HL-60 (cell line): ENCODE measurements at regions not wholly inside any gene's neighbourhood (a gene's known extent, or its start where the extent isn't known, plus 50 kb on each side); places are given as distances from the start of the nearest gene placed in this dataset.

ENCODE experiments used
- DNase-seq, 2 experiments: peaks; one replicate each; pipeline ENCODE4 v3.0.0-alpha.2; 2010 to 2020; ENCODE audit warnings: low read depth in 1 of 2, low spot score in 1 of 2
- H3K27ac ChIP-seq: fragments of 250-450 bp; sonication (Bioruptor Pico); replicated peaks from 2 replicates; pipeline ENCODE4 v1.5.1; 2020; ENCODE audit warnings: mild to moderate bottlenecking, moderate library complexity
- H3K27me3 ChIP-seq: fragments of 250-450 bp; sonication (Bioruptor Pico); 2 replicates; pipeline ENCODE4 v1.5.1; 2021; ENCODE audit warnings: mild to moderate bottlenecking, moderate library complexity; ENCODE audit not compliant: insufficient read depth, poor library complexity, severe bottlenecking
- H3K4me3 ChIP-seq: replicated peaks from 2 replicates; pipeline ENCODE4 v1.5.1; 2011; ENCODE audit warnings: mild to moderate bottlenecking, control low read depth, low read length; ENCODE audit not compliant: insufficient read depth
- GABPA ChIP-seq: IDR thresholded peaks from 2 replicates; pipeline ENCODE4 v1.6.1; 2012; ENCODE audit warnings: low read depth
- POLR2AphosphoS5 ChIP-seq: IDR thresholded peaks from 2 replicates; pipeline ENCODE4 v1.6.1; 2012; ENCODE audit warnings: low read depth
- SPI1 ChIP-seq: IDR thresholded peaks from 2 replicates; pipeline ENCODE4 v1.6.1; 2012; ENCODE audit warnings: low read depth, mild to moderate bottlenecking, borderline replicate concordance
- TF ChIP-seq, protein P1 (sequence below): IDR thresholded peaks from 2 replicates; pipeline ENCODE4 v1.6.1; 2012; ENCODE audit warnings: low read depth; ENCODE audit not compliant: insufficient replicate concordance
- TF ChIP-seq, protein P2 (sequence below): IDR thresholded peaks from one replicate; pipeline ENCODE4 v1.5.1; 2011; ENCODE audit warnings: low read length, control low read depth, inconsistent platforms; ENCODE audit not compliant: insufficient read depth

GRCh38 chr4:58048491-58048890 is 938.3 kb upstream of the IGFBP7 start:
- Histone ChIP-seq H3K27me3 (no peaks in the 10 kb centered on the region), H3K4me3 (no peak overlapping the region), H3K27ac (no peak overlapping the region)
- TF ChIP-seq SPI1 (no peak), POLR2AphosphoS5 (no peak), GABPA (no peak)
- TF ChIP-seq, protein P1, sequence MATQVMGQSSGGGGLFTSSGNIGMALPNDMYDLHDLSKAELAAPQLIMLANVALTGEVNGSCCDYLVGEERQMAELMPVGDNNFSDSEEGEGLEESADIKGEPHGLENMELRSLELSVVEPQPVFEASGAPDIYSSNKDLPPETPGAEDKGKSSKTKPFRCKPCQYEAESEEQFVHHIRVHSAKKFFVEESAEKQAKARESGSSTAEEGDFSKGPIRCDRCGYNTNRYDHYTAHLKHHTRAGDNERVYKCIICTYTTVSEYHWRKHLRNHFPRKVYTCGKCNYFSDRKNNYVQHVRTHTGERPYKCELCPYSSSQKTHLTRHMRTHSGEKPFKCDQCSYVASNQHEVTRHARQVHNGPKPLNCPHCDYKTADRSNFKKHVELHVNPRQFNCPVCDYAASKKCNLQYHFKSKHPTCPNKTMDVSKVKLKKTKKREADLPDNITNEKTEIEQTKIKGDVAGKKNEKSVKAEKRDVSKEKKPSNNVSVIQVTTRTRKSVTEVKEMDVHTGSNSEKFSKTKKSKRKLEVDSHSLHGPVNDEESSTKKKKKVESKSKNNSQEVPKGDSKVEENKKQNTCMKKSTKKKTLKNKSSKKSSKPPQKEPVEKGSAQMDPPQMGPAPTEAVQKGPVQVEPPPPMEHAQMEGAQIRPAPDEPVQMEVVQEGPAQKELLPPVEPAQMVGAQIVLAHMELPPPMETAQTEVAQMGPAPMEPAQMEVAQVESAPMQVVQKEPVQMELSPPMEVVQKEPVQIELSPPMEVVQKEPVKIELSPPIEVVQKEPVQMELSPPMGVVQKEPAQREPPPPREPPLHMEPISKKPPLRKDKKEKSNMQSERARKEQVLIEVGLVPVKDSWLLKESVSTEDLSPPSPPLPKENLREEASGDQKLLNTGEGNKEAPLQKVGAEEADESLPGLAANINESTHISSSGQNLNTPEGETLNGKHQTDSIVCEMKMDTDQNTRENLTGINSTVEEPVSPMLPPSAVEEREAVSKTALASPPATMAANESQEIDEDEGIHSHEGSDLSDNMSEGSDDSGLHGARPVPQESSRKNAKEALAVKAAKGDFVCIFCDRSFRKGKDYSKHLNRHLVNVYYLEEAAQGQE: no peak
- TF ChIP-seq, protein P2, sequence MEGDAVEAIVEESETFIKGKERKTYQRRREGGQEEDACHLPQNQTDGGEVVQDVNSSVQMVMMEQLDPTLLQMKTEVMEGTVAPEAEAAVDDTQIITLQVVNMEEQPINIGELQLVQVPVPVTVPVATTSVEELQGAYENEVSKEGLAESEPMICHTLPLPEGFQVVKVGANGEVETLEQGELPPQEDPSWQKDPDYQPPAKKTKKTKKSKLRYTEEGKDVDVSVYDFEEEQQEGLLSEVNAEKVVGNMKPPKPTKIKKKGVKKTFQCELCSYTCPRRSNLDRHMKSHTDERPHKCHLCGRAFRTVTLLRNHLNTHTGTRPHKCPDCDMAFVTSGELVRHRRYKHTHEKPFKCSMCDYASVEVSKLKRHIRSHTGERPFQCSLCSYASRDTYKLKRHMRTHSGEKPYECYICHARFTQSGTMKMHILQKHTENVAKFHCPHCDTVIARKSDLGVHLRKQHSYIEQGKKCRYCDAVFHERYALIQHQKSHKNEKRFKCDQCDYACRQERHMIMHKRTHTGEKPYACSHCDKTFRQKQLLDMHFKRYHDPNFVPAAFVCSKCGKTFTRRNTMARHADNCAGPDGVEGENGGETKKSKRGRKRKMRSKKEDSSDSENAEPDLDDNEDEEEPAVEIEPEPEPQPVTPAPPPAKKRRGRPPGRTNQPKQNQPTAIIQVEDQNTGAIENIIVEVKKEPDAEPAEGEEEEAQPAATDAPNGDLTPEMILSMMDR: no peak
- DNase-seq: no peak

DNA sequence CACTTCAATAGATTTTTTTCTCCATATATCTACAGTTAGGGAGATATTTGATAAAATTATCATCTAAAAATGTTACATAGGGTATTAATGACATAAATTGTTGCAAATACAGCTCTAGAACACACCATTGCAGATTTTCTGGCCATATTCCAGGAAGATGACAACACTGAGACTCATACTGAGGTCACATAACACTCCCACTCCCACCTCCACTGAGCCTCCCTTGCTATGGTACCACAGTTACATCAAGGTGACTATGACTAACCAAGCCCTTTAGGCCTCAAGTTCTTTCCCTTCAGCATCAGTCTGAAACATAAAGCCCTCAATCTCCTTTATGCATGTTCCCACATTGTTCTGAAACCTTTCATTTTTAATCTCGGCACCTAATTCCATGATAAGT is 932.0 kb upstream of the IGFBP7 start:
- no peak overlapping the region for H3K4me3 ChIP-seq
- H3K27me3 ChIP-seq: no peaks in the 10 kb centered on the region
- no peak for DNase-seq
- no peak overlapping the region for H3K27ac ChIP-seq
- TF ChIP-seq GABPA (no peak), SPI1 (no peak), POLR2AphosphoS5 (no peak)
- TF ChIP-seq, protein P2: no peak
- TF ChIP-seq, protein P1: no peak

DNA sequence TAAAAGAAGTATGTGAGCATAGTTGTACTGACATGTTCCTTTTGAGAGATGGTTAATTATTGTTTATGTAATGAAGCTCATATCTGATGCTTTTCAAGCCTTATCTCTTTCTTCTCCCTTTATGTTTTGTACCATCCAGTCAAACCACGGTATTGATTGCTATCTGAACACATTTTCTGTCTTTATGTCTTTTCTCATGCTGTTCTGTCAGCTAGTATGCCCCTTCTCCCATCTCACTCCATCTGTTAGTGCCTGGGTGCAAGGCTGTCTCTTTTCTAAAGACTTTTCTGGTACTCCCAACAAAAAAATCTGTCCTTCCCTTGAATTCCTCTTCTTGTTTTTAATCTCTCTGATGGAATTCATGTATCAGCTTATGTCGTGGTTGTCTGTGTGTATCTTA is 883.8 kb upstream of the IGFBP7 start:
- no peak for TF ChIP-seq POLR2AphosphoS5
- TF ChIP-seq, protein P2: no peak
- H3K27ac ChIP-seq: no peak overlapping the region
- H3K27me3 ChIP-seq: no peaks in the 10 kb centered on the region
- no peak for DNase-seq
- no peak overlapping the region for H3K4me3 ChIP-seq

DNA sequence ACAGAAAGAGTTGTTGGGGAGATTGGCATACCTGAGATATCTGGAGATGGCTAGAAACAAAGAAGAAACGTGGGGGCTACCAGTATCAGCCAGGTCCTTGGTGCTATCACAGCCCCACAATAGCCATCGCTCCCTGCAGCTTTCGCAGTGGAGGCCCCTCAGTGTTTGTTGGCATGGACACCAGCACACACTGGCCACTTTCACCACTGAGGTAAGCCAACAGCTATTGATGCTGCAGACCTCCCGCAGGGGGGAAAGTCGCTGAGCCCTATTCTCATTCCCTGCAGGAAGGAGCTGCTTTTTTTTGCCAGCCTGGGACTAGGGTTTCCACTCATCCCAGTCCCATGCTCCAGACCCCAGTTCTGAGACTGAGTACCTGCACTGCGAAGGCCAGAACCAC is 879.2 kb upstream of the IGFBP7 start:
- Histone ChIP-seq H3K27ac (no peak overlapping the region), H3K4me3 (no peak overlapping the region), H3K27me3 (no peaks in the 10 kb centered on the region)
- TF ChIP-seq POLR2AphosphoS5 (no peak), GABPA (no peak), SPI1 (no peak)
- TF ChIP-seq, protein P1: no peak
- TF ChIP-seq, protein P2: no peak
- DNase-seq: no peak
